Parathyroid adenoma (tissue), 2 donors: ENCODE measurements at regions not wholly inside any gene's neighbourhood (a gene's known extent, or its start where the extent isn't known, plus 50 kb on each side); places are given as distances from the start of the nearest gene placed in this dataset.

Experiments used
- H2AFZ ChIP-seq: fragments of 300-600 bp; sonication (generic); one replicate; pipeline ENCODE4 v1.7.0; 2017; ENCODE audit warnings: antibody characterized with exemption, mild to moderate bottlenecking
- H3K27ac ChIP-seq: fragments of 300-600 bp; sonication (generic); one replicate; pipeline ENCODE4 v1.7.0; 2017
- H3K27me3 ChIP-seq: fragments of 300-600 bp; sonication (generic); one replicate; pipeline ENCODE4 v1.7.0; 2017; ENCODE audit warnings: low read length; ENCODE audit not compliant: control insufficient read depth, insufficient read depth
- H3K36me3 ChIP-seq: fragments of 300-600 bp; sonication (generic); one replicate; pipeline ENCODE4 v1.7.0; 2017; ENCODE audit warnings: low read length; ENCODE audit not compliant: control insufficient read depth, insufficient read depth
- H3K4me1 ChIP-seq: fragments of 300-600 bp; sonication (generic); one replicate; pipeline ENCODE4 v1.7.0; 2017; ENCODE audit warnings: control low read depth
- H3K4me2 ChIP-seq: fragments of 300-600 bp; sonication (generic); one replicate; pipeline ENCODE4 v1.7.0; 2017; ENCODE audit warnings: low read length
- H3K4me3 ChIP-seq: fragments of 300-600 bp; sonication (generic); one replicate; pipeline ENCODE4 v1.7.0; 2017; ENCODE audit warnings: low read depth, low read length
- H3K79me2 ChIP-seq: fragments of 300-600 bp; sonication (generic); one replicate; pipeline ENCODE4 v1.7.0; 2017; ENCODE audit warnings: control low read depth
- H3K9ac ChIP-seq: fragments of 300-600 bp; sonication (generic); one replicate; pipeline ENCODE4 v1.7.0; 2017; ENCODE audit warnings: mild to moderate bottlenecking
- H3K9me3 ChIP-seq: fragments of 300-600 bp; sonication (generic); one replicate; pipeline ENCODE4 v1.7.0; 2017; ENCODE audit warnings: low read length; ENCODE audit not compliant: control insufficient read depth
- CTCF ChIP-seq: fragments of 300-600 bp; sonication (generic); IDR thresholded peaks from one replicate; pipeline ENCODE4 v1.7.0; 2017; ENCODE audit warnings: antibody characterized with exemption, mild to moderate bottlenecking
- donor health status: primary hyperparathyroidism.

- Histone ChIP-seq H3K27ac (no peak overlapping the region), H3K4me2 (no peak overlapping the region), H3K36me3 (no peaks in the 10 kb centered on the region), H3K9me3 (no peaks in the 10 kb centered on the region), H3K79me2 (no peaks in the 10 kb centered on the region), H2AFZ (no peak overlapping the region), H3K4me3 (no peak overlapping the region), H3K27me3 (no peaks in the 10 kb centered on the region), H3K4me1 (no peaks in the 10 kb centered on the region), H3K9ac (no peak overlapping the region)
- TF ChIP-seq CTCF, result no peak
Measured at GRCh38 chr9:108001237-108001636, 511.7 kb upstream of the KLF4 start.

- no peak overlapping the region for H3K4me3 ChIP-seq
- H2AFZ ChIP-seq, result no peak overlapping the region
- no peaks in the 10 kb centered on the region for H3K4me1 ChIP-seq
- no peaks in the 10 kb centered on the region for H3K27me3 ChIP-seq
- no peak overlapping the region for H3K9ac ChIP-seq
- no peaks in the 10 kb centered on the region for H3K36me3 ChIP-seq
- no peaks in the 10 kb centered on the region for H3K79me2 ChIP-seq
- H3K27ac ChIP-seq, result no peak overlapping the region
- H3K4me2 ChIP-seq, result no peak overlapping the region
- no peak for TF ChIP-seq CTCF
- no peaks in the 10 kb centered on the region for H3K9me3 ChIP-seq
Measured at GRCh38 chr9:107999890-108000289, 510.3 kb upstream of the KLF4 start.

GRCh38 chr9:107999011-107999410, 509.4 kb upstream of the KLF4 start:
- Histone ChIP-seq H3K79me2 (no peaks in the 10 kb centered on the region), H3K4me2 (no peak overlapping the region), H3K9ac (no peak overlapping the region), H3K4me3 (no peak overlapping the region), H3K4me1 (no peaks in the 10 kb centered on the region), H3K36me3 (no peaks in the 10 kb centered on the region), H2AFZ (no peak overlapping the region), H3K27ac (no peak overlapping the region), H3K9me3 (no peaks in the 10 kb centered on the region), H3K27me3 (no peaks in the 10 kb centered on the region)
- no peak for TF ChIP-seq CTCF

- Histone ChIP-seq H3K79me2 (no peaks in the 10 kb centered on the region), H3K36me3 (no peaks in the 10 kb centered on the region), H2AFZ (no peak overlapping the region), H3K4me1 (no peaks in the 10 kb centered on the region), H3K27me3 (no peaks in the 10 kb centered on the region), H3K27ac (no peak overlapping the region), H3K4me3 (no peak overlapping the region), H3K9ac (no peak overlapping the region), H3K9me3 (no peaks in the 10 kb centered on the region), H3K4me2 (no peak overlapping the region)
- TF ChIP-seq CTCF, result no peak
Measured at GRCh38 chr9:107994648-107995047, 505.1 kb upstream of the KLF4 start.

- H3K4me1 ChIP-seq, result no peaks in the 10 kb centered on the region
- TF ChIP-seq CTCF, result no peak
- H3K27me3 ChIP-seq, result no peaks in the 10 kb centered on the region
- no peak overlapping the region for H3K27ac ChIP-seq
- no peaks in the 10 kb centered on the region for H3K36me3 ChIP-seq
- H3K79me2 ChIP-seq, result no peaks in the 10 kb centered on the region
- no peaks in the 10 kb centered on the region for H3K9me3 ChIP-seq
- H2AFZ ChIP-seq, result no peak overlapping the region
- H3K4me3 ChIP-seq, result no peak overlapping the region
- H3K4me2 ChIP-seq, result no peak overlapping the region
- H3K9ac ChIP-seq, result no peak overlapping the region
Measured at GRCh38 chr9:107992271-107992670, 502.7 kb upstream of the KLF4 start.
